LHCN-M2 (cell line): ENCODE measurements at regions not wholly inside any gene's neighbourhood (a gene's known extent, or its start where the extent isn't known, plus 50 kb on each side); places are given as distances from the start of the nearest gene placed in this dataset.
"Not testable (repeated sequence)": the region's sequence is repeated elsewhere in the genome, so short reads cannot be mapped to it uniquely, and the experiment has no call there.

Experiments used
- DNase-seq: peaks from one replicate; pipeline ENCODE4 v3.0.0-alpha.2; 2012; ENCODE audit warnings: low read depth

DNA sequence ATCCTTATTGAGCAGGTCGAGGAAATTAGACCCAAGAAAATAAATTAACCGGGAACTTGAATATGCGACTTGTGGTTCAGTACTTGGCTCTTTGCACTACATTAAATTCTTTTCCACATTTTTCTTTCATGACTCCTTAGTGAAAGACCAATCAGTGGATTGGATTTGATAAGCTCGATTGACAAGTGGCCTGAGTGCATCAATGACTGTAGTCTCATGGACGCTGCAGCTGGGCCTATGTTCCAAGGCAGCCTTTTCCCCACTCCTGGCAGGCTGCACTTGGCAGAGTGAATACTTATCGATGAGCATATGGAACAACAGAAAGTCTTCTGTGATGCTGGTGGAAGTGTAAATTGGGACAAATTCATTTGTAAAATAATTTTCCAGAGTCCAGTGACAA is 210.8 kb upstream of the EXOC2 start:
- peak; percentile 2 for DNase-seq

DNA sequence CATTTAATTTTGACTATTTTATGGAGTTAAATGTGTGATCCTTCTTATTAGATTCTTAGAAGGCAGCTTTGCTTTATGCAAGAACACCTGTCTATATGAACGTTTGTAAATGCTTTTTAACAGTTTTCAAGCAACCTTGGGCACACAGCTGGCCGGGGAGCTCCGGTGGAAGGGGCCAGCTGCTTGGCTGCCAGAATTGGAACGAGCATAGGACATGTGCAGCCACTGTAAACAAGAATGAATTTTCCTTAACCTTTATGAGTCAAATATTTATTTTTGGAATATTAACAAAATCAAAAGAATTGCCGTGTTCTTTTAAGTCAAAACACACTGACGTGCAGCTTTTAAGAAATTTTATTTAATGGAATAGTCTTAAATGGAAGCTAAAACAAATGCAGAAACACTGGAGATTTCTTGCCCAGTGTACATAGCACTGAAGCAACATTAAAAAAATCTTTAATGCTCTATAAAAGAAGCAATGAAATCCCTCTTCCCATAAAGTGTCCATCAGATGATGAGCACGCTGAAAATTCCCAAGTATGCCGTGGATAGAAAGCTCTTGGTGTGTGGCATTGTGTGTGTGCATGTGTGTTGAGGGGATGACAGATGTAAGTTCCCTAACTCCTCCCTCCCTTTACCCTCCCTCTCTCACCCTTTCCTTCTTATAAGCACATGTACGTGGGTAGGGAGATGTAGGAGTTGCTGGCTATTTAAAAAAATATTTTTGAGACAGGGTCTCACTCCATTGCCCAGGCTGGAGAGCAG is 208.9 kb upstream of the EXOC2 start:
- no peak for DNase-seq

DNA sequence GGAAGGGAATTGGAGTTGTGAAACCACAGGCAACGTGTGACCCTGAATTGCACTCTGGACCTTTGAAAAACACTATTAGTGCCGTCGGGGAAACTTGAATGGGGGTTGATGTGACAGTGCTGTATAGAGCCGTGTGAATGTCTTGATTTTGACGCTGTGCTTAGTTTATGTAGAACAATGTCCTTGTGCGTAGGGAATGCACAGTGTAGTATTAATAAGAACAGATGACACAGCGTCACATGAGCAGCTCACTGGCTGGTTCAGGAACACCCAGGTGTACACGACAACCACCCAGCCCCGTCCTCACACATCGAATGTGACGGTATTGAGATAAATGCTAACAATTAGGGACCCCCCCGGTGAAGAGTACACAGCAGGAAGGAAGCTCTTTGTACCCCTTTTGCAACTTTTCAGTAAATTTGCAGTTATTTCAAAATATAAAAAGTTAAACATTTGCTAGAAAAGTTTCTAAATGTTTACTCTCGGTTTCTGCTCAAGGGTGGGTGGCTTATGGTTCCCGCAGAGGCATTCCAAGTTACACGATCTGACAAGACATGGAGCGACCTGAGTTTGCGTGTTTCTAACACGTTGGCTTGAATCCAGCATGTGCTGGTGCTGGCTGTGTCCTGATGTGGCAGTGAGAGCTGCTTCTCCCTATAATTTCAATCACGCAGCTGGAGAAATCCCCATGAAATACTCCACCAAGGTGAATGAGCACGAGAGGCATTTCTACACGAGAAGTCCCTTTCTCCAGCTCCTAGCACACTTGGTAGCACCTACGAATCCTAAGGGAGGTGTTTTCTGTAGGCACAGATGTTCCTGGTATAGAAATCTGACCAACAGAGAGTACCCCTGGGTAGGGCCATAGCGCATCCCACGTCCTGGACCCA is 208.0 kb upstream of the EXOC2 start:
- DNase-seq = no peak

DNA sequence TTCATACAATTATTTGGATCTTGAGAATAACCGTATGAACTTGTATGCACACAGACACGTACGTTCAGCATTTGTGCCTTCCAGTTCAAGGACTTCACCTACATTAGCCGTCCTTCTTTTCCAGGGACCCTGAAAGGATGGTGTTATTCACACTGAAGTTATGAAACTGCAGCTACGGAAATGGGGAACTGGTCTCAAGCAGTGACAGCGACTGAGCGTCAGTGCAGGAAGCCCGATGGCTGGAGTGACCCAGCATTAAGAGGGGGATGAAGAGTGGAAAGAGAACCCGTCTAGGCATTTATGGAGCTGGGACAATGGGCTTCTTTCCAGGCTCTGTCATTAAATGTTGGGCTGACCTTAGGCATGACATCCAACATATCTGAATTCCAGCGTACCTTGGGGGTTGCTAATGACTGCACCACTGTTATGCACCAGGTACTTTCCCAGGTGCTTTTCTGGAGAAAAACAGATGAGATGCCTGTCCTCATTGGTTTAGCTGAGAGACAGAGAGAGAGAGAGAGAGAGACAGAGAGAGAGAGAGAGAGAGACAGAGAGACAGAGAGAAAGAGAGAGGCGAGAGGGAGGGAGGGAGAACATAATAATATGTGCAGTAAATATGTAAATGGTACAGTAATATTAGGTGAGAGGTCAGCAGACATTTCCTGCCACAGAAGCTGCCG is 204.7 kb upstream of the EXOC2 start:
- no peak for DNase-seq

DNA sequence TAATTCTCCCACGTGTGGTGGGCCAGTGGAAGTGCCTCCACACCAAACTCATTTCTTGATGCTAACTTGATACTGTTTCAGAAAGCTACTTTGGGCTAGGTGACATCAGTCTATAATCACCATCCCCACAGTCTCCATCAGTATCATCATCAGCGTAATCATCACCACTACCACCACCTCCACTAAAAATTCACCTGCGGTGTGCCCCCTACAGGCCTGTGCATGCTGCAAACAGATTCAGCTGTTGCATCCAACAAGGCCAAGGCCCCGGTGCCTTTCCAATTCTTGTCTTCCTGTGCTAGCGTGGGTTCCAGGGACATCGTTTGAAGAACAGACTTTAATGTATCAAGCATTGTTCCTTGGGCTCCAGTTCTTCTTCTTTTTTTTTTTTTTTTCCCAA is 201.3 kb upstream of the EXOC2 start:
- no peak for DNase-seq

DNA sequence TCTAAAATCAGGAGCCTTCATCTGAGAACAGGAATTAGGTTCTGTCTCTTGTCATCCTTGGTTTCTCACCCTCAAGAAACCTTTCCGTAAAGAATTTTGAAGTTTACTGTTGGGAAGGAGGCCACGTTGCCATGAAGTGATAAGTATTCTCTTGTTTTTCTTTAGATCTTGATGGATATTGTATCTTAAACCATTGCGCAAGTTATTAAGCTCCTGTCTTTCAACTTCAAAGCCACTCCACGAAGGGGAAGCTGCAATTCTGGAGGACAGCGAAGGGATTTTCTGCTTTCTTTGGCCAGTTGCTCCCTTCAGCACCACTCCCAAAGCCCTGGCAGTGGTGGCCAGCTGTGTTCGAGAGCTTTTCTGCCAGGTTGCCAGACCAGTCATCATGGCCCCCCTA is 198.1 kb upstream of the EXOC2 start:
- no peak for DNase-seq

DNA sequence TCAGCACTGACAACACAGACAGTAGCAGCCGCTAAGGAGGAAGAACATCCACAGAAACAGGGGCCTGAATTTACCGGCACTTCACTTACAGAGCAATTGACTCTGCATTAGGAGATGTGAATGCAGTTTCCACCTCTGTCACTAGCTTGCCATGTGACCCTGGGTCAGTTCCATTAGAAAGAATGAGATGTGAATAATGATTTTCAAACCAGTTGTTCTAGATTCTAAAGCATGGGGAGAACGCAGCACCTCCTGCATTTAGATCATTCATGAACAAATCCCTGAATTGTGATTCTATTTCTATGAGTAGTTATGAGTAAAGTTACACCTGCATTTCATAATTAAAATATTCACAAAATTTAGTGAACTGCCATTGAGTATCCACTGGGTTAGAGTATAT is 197.3 kb upstream of the EXOC2 start:
- no peak for DNase-seq

DNA sequence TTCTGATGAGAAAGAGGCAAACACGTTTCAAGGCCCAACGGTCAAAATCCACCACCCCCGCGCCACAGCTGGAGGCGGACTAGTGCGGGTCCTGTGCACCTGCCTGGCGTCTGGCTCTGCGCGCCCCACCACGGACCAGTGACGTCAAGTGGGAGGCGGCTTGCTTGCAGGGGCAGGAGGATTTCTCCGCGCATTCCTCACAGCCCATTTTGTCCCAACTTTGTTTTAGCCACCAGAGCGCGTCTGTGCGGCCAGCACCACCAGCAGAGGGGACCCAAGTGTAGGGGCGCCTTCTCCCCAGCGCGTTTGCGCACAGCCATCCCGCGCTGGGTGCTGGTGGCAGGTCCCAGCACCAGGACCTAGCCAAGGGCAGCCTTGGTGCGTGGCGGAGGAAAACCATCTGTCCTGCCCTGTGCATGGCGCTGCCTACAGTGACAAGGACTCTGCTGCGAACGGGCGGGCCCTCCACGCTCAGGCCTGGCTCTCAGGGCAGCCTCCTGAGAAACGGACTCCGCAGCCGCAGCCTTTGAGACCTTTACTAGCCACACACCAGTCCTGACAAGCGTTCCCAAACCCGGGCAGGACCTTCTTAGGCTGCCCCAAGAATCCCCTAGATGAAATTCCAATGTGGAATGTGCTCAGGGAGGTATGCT is 194.8 kb upstream of the EXOC2 start:
- no peak for DNase-seq

DNA sequence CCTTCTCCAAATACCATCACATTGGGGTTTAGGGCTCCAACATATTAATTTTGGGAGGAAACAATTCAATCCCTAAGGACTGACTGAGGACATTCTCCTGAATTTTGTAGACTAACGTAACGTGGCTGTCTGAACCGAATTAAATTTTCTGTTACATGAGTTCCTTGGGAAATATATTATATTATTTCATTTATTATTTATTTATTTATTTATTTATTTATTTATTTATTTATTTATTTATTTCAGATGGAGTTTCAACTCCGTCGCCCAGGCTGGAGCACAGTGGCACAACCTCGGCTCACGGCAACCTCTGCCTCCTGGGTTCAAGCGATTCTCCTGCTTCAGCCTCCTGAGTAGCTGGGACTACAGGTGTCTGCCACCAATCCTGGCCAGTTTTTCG is 193.2 kb upstream of the EXOC2 start:
- DNase-seq = not testable (repeated sequence)

DNA sequence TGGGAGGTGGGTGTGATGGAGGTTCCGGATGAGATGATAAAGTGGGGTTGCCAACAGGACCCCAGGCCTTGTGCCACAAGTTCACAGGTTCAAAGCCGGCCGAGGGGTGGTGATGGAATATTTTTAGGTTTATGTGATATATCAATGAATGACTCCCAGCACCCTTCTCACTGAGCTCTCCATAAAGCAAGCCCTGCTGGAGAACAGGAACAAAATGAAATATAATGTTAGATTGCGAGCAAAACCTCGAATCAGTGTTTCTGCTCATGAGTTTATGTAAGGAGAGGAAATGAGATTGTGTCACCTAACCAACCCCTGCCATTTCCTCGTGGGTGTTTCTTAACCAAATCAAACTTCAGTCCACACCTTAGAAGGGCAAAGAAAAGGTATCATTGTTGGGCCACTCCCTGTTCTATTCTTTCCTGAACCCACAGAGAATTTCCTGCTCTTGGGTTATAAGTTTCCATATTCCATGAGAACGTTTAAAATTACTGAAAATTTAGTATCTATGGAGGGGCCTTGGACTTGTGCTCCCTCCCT is 192.2 kb upstream of the EXOC2 start:
- DNase-seq = no peak

DNA sequence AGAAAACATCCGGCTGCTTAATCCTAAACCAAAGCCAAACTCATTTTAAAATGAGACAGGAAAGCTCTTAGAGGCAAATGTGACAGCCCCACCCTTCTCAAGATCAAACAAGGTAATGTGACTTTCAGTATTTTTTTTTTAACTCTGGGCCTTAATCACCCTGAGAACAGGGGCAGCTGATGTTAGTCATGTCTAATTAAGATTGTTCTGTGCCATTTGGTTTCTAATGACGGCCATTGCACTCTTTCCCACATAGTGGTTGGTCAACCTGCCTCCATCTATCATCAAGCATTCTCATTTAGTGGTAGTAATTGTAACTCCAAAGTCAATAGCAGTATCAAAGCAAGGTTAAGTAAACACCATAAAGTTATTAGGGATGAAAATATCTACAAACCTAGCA is 191.6 kb upstream of the EXOC2 start:
- no peak for DNase-seq

DNA sequence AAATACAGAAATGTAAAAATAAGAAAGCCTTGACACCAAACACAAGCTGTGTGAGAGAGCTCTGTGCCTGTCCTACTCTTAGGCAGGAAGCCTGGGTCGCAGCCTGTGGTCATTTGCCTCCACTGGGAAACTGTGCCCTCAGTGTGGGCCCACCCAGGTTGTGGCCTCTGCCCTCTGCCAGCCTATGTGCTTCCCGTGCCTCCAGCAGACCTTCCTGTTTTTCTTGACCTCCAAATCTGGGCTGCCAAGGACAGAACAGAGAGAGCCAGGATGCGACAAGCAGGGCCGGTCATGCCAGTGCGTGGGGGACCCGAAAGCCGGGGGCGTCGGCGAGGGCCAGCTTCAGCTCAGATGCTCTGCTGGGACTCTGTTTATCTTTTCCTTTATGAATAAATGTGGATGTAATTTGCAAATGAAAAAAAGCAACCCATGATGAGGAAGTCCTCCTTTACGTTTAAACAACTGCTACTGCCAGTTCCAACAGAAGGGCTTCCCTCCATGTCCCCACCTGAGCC is 189.2 kb upstream of the EXOC2 start:
- DNase-seq = no peak

DNA sequence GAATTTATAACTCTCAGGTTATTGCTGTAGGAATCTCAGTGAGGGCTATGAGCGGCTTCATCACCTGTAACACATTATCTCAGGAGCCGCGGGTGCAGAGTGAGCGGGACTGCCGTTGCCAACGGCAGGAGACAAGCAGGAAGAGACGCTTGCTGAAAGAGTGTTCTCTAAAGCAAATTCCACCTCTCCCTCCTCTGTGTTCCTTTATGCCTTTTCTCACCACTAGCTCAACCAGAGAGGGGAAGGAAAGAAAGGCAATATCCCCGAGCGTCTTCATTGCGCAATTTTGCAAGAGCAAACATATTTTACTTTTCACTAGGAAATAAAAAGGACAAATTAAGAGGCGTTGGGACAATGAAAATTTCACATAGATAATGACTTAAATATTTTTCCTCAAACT is 185.2 kb upstream of the EXOC2 start:
- no peak for DNase-seq

DNA sequence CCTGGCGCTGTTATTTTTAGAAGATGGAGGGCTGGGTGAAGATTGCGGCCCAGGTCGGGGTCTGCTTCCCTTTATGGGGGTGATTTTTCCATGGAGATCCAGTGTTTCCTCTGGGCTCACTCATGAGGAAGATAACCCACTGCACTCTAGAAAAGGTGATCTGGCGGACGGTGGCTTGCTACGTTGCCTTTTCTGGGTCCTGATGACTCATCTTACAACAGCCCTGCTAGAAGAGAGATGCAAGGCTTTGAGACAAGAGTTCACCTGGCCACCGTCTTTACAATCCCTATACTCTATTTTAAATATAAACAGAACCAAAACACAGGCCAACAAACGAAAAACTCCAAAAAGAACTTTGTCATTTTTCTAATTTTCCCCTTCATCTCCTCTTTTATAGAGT is 182.1 kb upstream of the EXOC2 start:
- no peak for DNase-seq

DNA sequence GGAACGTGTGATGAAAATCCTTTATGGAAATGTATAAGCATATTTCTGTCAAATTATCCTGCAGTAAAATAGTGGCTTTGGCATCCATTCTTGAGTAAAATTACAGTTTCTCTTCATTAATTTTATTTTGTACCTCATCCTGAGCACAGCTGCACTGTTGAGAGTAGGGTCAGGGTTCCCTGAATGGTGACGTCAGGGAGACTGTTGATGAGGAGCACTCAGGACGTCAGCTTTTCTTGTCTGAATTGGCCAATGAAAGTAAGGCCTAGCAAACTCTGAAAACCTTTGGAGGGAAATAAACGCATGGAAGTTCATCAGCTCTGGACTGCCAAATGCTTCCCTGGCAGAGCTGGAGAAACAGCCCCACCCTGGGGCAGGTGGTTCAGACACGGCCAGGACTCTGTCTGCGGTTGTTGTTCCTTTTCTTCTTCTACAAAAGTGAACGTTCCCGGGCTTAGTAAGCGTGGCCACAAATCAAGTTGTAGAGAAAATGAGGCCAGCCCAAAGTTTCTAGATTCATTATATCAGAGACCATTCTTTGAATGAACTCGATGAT is 179.7 kb upstream of the EXOC2 start:
- no peak for DNase-seq

DNA sequence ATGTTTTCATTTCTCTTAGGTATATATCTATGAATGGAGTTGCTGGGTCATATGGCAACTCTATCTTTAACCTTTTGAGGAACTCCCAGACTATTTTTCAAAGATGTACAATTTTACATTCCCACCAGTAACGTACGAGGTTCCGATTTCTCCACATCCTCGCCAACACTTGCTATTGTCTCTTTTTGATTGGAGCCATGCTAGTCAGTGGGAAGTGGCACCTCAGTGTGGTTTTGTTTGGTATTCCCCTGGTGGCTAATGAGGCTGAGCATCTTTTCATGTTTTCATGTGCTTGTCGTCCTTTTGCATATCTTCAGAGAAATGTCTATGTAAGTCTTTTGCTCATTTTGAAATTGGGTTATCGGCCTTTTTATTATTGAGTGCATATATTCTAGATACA is 178.6 kb upstream of the EXOC2 start:
- DNase-seq = no peak

DNA sequence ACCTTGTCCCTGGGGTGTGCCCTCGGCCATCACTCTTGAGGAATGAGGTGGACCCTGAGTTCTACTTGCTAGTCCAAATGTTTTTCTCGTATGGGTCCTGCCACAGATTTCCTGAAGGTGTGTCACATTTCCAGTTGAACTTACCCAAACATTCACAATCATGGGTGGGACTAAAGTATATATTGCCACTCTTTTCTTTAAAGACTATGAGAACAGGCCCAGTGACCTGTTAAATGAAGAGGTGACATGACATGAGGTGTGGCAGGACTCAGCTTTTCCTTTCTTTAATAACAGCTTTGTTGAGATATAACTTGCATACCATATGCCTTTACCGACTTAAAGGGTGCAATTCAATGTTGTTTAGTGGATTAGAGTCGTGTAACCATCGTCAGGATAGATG is 177.2 kb upstream of the EXOC2 start:
- no peak for DNase-seq

DNA sequence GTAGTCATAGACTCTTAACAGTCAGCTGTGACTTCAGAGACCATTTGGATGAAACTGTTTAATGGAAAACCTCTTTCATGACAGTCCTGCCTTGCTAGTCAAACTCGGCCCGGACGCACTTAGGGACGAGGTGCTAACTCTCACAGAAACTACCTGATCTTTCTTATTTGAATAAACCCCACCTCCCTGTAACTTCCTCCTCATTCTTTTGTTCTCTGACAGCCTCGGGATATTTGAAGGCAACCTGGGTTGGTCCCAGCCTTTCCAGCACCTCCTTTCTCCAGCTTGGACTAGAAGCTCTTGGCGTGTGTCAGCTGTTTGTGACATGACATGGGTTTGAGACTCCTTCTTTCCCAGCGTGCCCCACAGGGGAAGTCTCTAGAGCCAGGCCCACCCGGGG is 175.3 kb upstream of the EXOC2 start:
- DNase-seq = no peak

DNA sequence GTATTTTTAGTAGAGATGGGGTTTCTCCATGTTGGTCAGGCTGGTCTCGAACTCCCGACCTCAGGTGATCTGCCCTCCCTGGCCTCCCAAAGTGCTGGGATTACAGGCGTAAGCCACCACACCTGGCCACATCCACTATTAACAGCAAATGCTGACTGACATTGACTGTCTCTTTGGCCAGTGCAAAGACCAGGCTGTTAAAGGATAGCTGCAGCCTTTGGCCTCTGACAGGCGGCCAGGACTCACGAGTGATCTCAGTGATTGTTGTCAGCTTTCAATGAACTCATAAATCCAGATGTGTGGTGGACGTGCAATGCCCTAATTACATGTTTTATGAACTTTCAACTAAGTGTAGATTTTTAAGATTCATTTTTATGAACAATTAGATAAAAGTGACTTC is 174.4 kb upstream of the EXOC2 start:
- DNase-seq = no peak

DNA sequence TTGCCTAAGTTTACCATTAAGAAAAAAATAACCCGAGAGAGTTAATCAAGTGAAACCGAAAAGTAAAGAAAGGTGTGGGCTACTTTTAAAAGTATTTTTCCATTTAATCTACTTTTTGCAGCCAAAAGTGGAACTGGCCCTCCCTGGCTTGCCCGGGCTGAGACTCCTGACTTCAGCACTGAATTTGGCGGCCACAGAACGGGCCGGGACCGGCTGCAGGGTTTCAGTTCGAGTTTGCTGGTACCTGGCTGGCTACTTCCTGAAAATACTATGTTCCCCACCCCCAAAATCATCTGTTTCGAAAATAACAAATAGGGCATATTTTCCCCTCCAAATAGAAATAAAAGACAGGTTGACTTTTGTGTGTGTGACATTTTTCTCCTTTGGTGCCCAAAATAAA is 173.4 kb upstream of the EXOC2 start:
- DNase-seq = no peak

DNA sequence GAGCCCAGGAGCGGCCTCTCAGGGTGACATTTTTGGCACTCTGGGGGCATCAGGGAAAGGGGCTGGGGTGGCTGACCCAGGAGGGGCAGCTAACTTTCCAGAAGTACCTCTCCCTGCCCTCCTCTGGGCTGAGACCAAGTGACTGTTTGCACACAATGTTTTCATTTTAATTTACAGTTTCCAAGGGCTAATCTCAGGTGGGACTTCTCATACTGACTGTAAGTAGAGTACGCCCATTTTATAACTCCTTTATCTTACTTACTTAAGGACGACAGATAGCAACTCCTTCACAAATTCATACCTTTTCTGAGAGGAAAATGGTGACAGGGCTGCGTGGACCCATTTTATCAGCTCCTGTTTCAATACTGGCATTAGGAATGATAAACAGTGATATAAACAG is 172.9 kb upstream of the EXOC2 start:
- DNase-seq = no peak
